GM06990 (cell line): ENCODE measurements at regions not wholly inside any gene's neighbourhood (a gene's known extent, or its start where the extent isn't known, plus 50 kb on each side); places are given as distances from the start of the nearest gene placed in this dataset.

Experiments
- DNase-seq: peaks from one replicate; pipeline ENCODE4 v3.0.0-alpha.2; 2011; ENCODE audit not compliant: insufficient read length; ENCODE audit errors: extremely low read depth
- H3K27me3 ChIP-seq: replicated peaks from 2 replicates; pipeline ENCODE4 v1.6.0; 2011; ENCODE audit warnings: low read length; ENCODE audit not compliant: control insufficient read depth, insufficient read depth
- H3K36me3 ChIP-seq: 2 replicates; pipeline ENCODE4 v1.5.1; 2011; ENCODE audit warnings: low read length; ENCODE audit not compliant: control insufficient read depth, insufficient read depth
- H3K4me3 ChIP-seq: replicated peaks from 2 replicates; pipeline ENCODE4 v1.5.1; 2011; ENCODE audit warnings: low read depth, mild to moderate bottlenecking, control low read depth, low read length
- TF ChIP-seq, protein P1 (sequence below): IDR thresholded peaks from 2 replicates; pipeline ENCODE4 v1.5.1; 2011; ENCODE audit warnings: low read length, control low read depth, mild to moderate bottlenecking, inconsistent platforms; ENCODE audit not compliant: insufficient read depth, poor library complexity, severe bottlenecking

- Histone ChIP-seq H3K36me3 (no peaks in the 10 kb centered on the region), H3K27me3 (no peaks in the 10 kb centered on the region), H3K4me3 (no peak overlapping the region)
- TF ChIP-seq, protein P1, sequence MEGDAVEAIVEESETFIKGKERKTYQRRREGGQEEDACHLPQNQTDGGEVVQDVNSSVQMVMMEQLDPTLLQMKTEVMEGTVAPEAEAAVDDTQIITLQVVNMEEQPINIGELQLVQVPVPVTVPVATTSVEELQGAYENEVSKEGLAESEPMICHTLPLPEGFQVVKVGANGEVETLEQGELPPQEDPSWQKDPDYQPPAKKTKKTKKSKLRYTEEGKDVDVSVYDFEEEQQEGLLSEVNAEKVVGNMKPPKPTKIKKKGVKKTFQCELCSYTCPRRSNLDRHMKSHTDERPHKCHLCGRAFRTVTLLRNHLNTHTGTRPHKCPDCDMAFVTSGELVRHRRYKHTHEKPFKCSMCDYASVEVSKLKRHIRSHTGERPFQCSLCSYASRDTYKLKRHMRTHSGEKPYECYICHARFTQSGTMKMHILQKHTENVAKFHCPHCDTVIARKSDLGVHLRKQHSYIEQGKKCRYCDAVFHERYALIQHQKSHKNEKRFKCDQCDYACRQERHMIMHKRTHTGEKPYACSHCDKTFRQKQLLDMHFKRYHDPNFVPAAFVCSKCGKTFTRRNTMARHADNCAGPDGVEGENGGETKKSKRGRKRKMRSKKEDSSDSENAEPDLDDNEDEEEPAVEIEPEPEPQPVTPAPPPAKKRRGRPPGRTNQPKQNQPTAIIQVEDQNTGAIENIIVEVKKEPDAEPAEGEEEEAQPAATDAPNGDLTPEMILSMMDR = no peak
- no peak for DNase-seq
Observed at GRCh38 chr5:74471875-74472274, 168.7 kb downstream of the ENC1 start.

DNA sequence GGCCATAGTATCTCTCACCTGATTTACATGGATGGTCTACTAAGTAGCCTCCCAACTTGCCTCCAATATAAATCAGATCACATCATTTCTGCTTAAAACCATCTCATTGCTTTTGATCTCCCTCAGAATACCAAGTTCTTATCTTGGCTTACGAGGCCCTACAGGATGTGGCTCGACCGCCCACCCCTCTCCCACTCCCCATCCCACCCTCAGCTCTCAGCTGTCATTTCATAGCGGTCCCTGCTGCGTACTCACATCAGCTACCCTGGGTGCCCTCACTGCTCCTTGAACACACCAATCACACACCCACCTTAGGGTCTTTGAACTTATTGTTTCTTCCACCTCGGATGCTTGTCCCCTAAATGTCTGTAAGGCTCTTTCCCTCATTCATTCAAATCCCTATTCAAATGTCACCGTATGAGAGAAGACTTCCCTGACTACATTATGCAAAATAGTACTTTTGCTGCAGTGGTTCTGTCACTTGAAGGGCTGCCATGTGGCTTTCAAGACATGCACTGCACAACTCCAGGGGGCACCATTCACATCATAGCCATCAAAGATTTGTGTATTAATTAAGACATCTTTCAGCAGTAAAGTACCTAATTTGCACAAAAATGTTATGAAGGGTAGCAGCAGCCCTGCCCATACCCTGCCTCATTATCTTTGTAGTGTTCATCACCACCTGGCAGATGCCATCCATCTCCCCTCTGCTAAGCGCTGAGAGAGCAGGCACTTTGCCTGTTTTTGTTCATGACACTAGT is 171.1 kb downstream of the ENC1 start:
- TF ChIP-seq, protein P1 = no peak
- Histone ChIP-seq H3K36me3 (no peaks in the 10 kb centered on the region), H3K27me3 (no peaks in the 10 kb centered on the region), H3K4me3 (no peak overlapping the region)
- DNase-seq = no peak

DNA sequence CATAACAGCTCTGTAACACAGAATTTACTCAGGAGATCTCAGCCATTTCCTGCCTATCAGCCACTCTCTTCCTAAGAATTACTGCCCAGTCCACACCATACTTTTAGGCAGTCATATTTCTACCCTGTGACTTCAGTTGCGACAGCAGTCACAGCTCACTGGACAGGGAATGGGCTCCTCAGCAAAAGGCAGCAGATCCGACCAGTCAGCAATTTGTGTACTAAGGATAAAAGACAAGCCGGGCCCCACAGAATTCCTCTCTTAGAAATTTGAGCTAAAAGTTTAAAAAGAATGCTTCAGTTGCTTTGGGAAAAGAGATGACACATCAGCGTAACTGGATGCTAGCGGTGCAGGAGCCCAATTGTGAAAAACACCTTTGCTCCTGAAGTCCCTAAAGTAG is 172.1 kb downstream of the ENC1 start:
- no peak for DNase-seq
- H3K36me3 ChIP-seq = no peaks in the 10 kb centered on the region
- TF ChIP-seq, protein P1 = no peak
- no peak overlapping the region for H3K4me3 ChIP-seq
- no peaks in the 10 kb centered on the region for H3K27me3 ChIP-seq

- no peaks in the 10 kb centered on the region for H3K36me3 ChIP-seq
- no peaks in the 10 kb centered on the region for H3K27me3 ChIP-seq
- no peak for DNase-seq
- no peak overlapping the region for H3K4me3 ChIP-seq
- TF ChIP-seq, protein P1 = no peak
Observed at GRCh38 chr5:74465724-74466123, 174.8 kb downstream of the ENC1 start.

DNA sequence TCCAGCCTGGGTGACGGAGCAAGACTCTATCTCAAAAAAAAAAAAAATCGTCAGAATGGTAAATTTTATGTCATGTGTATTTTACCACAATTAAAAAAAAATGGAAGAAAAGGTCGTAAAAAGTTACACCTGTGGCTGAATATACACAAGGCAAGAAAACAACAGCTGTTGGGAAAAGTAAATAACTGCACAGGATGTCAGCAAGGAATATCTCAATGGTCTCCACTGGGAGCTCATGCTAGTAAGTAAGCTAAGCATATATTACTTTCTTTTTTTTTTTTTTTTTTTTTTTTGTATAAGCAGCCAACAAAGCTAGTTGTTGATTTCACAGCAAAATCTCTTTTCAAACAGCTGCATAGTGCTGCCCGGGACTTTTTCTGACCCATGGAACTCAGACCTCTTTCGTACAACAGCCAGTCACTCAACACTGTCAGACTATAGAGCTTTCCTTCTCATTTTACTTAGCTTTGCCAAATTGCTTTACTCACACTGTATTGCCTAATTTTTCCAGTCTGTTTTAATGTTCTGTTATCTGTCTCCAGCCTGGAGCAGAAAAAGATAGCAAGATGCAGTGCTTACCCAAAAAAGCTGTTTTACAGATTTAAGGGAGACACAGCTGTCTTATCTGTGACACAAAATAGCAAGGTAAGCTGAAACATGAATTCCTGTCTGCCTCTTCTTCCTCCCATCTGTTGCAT is 175.9 kb downstream of the ENC1 start:
- H3K27me3 ChIP-seq = no peaks in the 10 kb centered on the region
- no peak for DNase-seq
- H3K4me3 ChIP-seq = no peak overlapping the region
- TF ChIP-seq, protein P1 = no peak
- H3K36me3 ChIP-seq = no peaks in the 10 kb centered on the region
